ENCODE measurements at regions not wholly inside any gene's neighbourhood (a gene's known extent, or its start where the extent isn't known, plus 50 kb on each side); places are given as distances from the start of the nearest gene placed in this dataset.
"Not testable (repeated sequence)": the region's sequence is repeated elsewhere in the genome, so short reads cannot be mapped to it uniquely, and the experiment has no call there.

GRCh38 chr9:136611606-136612005 is 51.1 kb upstream of the EGFL7 start:
- DNase-seq = no peak

GRCh38 chr9:136611119-136611518 is 51.6 kb upstream of the EGFL7 start:
- no peak for DNase-seq

GRCh38 chr9:136610426-136610825 is 52.3 kb upstream of the EGFL7 start:
- no peak for DNase-seq

- peak; percentile 57 for DNase-seq
Measured at GRCh38 chr9:136609838-136610311, 52.8 kb upstream of the EGFL7 start.

- no peak for DNase-seq
Measured at GRCh38 chr9:136609160-136609475, 53.6 kb upstream of the EGFL7 start.

GRCh38 chr9:136608348-136609159 is 54.2 kb upstream of the EGFL7 start:
- no peak for DNase-seq

GRCh38 chr9:136607334-136607919 is 55.3 kb upstream of the EGFL7 start:
- DNase-seq = no peak

GRCh38 chr9:136606687-136607333 is 55.9 kb upstream of the EGFL7 start:
- no peak for DNase-seq

- no peak for DNase-seq
Measured at GRCh38 chr9:136605988-136606660, 56.6 kb upstream of the EGFL7 start.

GRCh38 chr9:136604823-136605525 is 57.7 kb upstream of the EGFL7 start:
- DNase-seq = no peak

GRCh38 chr9:136603901-136604814 is 58.3 kb upstream of the NOTCH1 start:
- DNase-seq = no peak

- DNase-seq = no peak
Measured at GRCh38 chr9:136603216-136603615, 57.4 kb upstream of the NOTCH1 start.

- DNase-seq = no peak
Measured at GRCh38 chr9:136602193-136602885, 56.5 kb upstream of the NOTCH1 start.

GRCh38 chr9:136601250-136601973 is 55.6 kb upstream of the NOTCH1 start:
- not testable (repeated sequence) for DNase-seq

- DNase-seq = no peak
Measured at GRCh38 chr9:136599811-136600660, 54.2 kb upstream of the NOTCH1 start.

- DNase-seq = no peak
Measured at GRCh38 chr9:136599074-136599531, 53.3 kb upstream of the NOTCH1 start.

- DNase-seq = not testable (repeated sequence)
Measured at GRCh38 chr9:136598390-136599073, 52.7 kb upstream of the NOTCH1 start.

- DNase-seq = no peak
Measured at GRCh38 chr9:136597965-136598364, 52.1 kb upstream of the NOTCH1 start.

Measured in NCI-H1092 (cell line).